ENCODE measurements at regions not wholly inside any gene's neighbourhood (a gene's known extent, or its start where the extent isn't known, plus 50 kb on each side); places are given as distances from the start of the nearest gene placed in this dataset.

GRCh38 chr3:152976239-152976638 lies 141.3 kb downstream of the P2RY1 start:
- CTCF ChIA-PET = no interaction called here
- DNase-seq (ENCODE audit: low read depth, low spot score) (no peak), FAIRE-seq (no peak)
- H3K9me1 ChIP-seq (replicated peaks; ENCODE audit: control insufficient read depth, extremely low read depth, insufficient read depth, low read length) = no peaks in the 10 kb centered on the region
- H4K20me1 ChIP-seq (replicated peaks; ENCODE audit: control insufficient read depth, extremely low read depth, insufficient read depth, low read length) = no peaks in the 10 kb centered on the region
- no TSS peak for BruUV-seq (replicated peaks)
- H3K4me3 ChIP-seq (replicated peaks in 1 of 3; ENCODE audit: insufficient read depth in 1 of 3, low read depth in 1 of 3, low read length in 3 of 3) = no peak overlapping the region
- no peak overlapping the region for H3K27ac ChIP-seq (ENCODE audit: insufficient read depth, low read depth, low read length)
- TF ChIP-seq POLR2A (IDR thresholded peaks at IDR 0.05; ENCODE audit: low read depth, low read length) (no peak), JUN (IDR thresholded peaks at IDR 0.05; ENCODE audit: borderline replicate concordance, insufficient read depth, insufficient read length, low read depth) (no peak), CTCF (IDR thresholded peaks at IDR 0.05; ENCODE audit: extremely low read depth in 1 of 2, insufficient read depth in 1 of 2, low read depth in 1 of 2, low read length in 2 of 2) (no peak), EZH2 (IDR thresholded peaks at IDR 0.05; ENCODE audit: borderline replicate concordance, low read depth, low read length, severe bottlenecking) (no peak), MYC (IDR thresholded peaks at IDR 0.05; ENCODE audit: low read depth, low read length) (no peak), MAX (IDR thresholded peaks at IDR 0.05; ENCODE audit: insufficient read depth, insufficient read length) (no peak), POLR2AphosphoS5 (IDR thresholded peaks at IDR 0.05; ENCODE audit: insufficient read depth, low read depth, low read length) (no peak), GATA2 (IDR thresholded peaks at IDR 0.05; ENCODE audit: insufficient read depth, insufficient read length, low read depth, low read length) (no peak), FOS (IDR thresholded peaks at IDR 0.05; ENCODE audit: borderline replicate concordance, insufficient read depth, low read length) (no peak)
- H3K4me2 ChIP-seq (ENCODE audit: insufficient read depth, low read length) = no peak overlapping the region
- H3K9me3 ChIP-seq (replicated peaks; ENCODE audit: control insufficient read depth, insufficient read depth, low read length) = no peaks in the 10 kb centered on the region
- POLR2A ChIA-PET = no interaction called here
- intact Hi-C loops (cut with micrococcal nuclease) = no loop called here
- dilution Hi-C loops (cut with MboI; ENCODE audit: extremely low pct_ligation_motif_present, low sequenced_read_pairs) = no loop called here
- H3K36me3 ChIP-seq (ENCODE audit: control insufficient read depth in 2 of 2, extremely low read depth in 1 of 2, insufficient read depth in 2 of 2, low read length in 2 of 2) = no peaks in the 10 kb centered on the region
- no peak overlapping the region for H3K9ac ChIP-seq (replicated peaks; ENCODE audit: extremely low read depth, insufficient read depth, low read length)
- no peak overlapping the region for H2AFZ ChIP-seq (ENCODE audit: low read depth, low read length)
- no peaks in the 10 kb centered on the region for H3K4me1 ChIP-seq (ENCODE audit: control insufficient read depth, extremely low read depth, insufficient read depth, low read length)
- no peaks in the 10 kb centered on the region for H3K79me2 ChIP-seq (ENCODE audit: control insufficient read depth, insufficient read depth, low read length)
- no peaks in the 10 kb centered on the region for H3K27me3 ChIP-seq (ENCODE audit: control insufficient read depth in 2 of 2, insufficient read depth in 2 of 2, low read length in 2 of 2)
